ENCODE measurements at regions not wholly inside any gene's neighbourhood (a gene's known extent, or its start where the extent isn't known, plus 50 kb on each side); places are given as distances from the start of the nearest gene placed in this dataset.

- intact Hi-C loops (cut with DNase I), result no loop called here
- DNase-seq (ENCODE audit: low spot score) (no peak), ATAC-seq (no peak)
Observed at GRCh38 chr18:41237317-41237716, 717.7 kb upstream of the PIK3C3 start.

- intact Hi-C loops (cut with DNase I), result no loop called here
- DNase-seq (ENCODE audit: low spot score) (no peak), ATAC-seq (no peak)
Observed at GRCh38 chr18:41231681-41232080, 723.4 kb upstream of the PIK3C3 start.

- ATAC-seq, result no peak
- DNase-seq (ENCODE audit: low spot score), result no peak
- intact Hi-C loops (cut with DNase I), result no loop called here
Observed at GRCh38 chr18:41227993-41228392, 727.0 kb upstream of the PIK3C3 start.

GRCh38 chr18:41226911-41227310, 728.1 kb upstream of the PIK3C3 start:
- DNase-seq (ENCODE audit: low spot score) (no peak), ATAC-seq (no peak)
- intact Hi-C loops (cut with DNase I), result no loop called here

DNA sequence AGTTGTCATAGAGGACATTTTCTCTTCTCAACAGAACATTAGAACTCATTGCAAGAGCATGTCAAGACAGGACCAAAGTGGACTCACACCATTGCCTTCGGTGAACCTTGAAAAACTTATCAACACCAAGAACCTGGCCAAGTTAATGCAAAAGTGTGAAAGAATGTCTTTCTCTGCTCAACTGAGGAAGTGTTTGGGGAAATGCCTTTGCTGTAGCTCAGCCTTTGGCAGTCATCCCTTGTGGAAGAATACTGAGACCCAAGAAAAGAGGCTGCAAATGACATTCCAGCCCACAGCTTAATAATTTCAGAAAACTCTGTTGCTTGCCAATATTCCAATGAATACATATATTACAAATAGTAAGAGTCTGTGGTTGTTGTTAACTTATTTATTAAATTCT, 728.8 kb upstream of the PIK3C3 start:
- DNase-seq (ENCODE audit: low spot score) (no peak), ATAC-seq (no peak)
- intact Hi-C loops (cut with DNase I), result no loop called here

GRCh38 chr18:41216341-41217003, 738.6 kb upstream of the PIK3C3 start:
- intact Hi-C loops (cut with DNase I), result no loop called here
- DNase-seq (ENCODE audit: low spot score) (no peak), ATAC-seq (no peak)

DNA sequence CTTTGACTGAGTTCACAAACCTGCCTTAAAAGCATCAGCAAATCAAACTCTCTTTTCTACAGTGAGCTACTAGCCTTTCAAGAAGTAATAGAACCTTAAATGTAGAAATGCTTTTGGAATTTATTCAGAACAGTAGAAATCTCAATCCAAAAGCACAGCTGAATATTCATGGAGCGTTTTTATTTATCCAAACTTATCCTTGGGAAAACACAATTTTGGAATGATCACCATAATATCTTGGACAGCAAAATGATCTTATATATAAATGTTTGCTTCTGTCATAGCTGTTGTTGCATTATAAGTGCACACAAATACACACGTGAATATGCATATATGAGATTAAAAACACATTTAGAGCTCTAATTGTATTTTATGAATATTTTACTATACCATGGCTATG, 747.3 kb upstream of the PIK3C3 start:
- ATAC-seq (no peak), DNase-seq (ENCODE audit: low spot score) (no peak)
- intact Hi-C loops (cut with DNase I), result no loop called here

GRCh38 chr18:41206341-41206830, 748.6 kb upstream of the PIK3C3 start:
- DNase-seq (ENCODE audit: low spot score) (no peak), ATAC-seq (no peak)
- intact Hi-C loops (cut with DNase I), result no loop called here

- DNase-seq (ENCODE audit: low spot score) (no peak), ATAC-seq (no peak)
- intact Hi-C loops (cut with DNase I), result no loop called here
Observed at GRCh38 chr18:41199212-41199611, 755.8 kb upstream of the PIK3C3 start.

DNA sequence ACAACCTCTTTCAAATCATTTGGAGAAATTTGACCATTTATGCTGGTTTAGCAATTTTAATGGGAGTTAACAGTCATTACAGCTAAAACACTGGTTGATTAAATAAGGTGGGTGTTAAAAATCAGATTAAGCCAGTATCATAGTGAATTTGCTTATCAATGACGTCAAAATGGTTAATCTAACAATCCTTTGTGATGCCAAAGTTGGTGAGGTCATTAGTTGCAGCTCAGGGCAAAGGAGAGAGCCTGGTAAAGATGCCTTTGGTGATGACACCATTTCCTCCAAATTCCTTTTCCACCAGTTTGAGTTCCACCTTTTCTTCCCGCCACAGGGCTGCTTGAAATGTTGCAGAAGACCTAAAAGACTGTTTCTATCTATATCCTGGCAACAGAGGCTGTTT, 757.1 kb upstream of the PIK3C3 start:
- no peak for ATAC-seq
- intact Hi-C loops (cut with DNase I), result no loop called here
- DNase-seq (ENCODE audit: low spot score), result no peak

- ATAC-seq (no peak), DNase-seq (ENCODE audit: low spot score) (no peak)
- intact Hi-C loops (cut with DNase I), result no loop called here
Observed at GRCh38 chr18:41170346-41170745, 784.7 kb upstream of the PIK3C3 start.

DNA sequence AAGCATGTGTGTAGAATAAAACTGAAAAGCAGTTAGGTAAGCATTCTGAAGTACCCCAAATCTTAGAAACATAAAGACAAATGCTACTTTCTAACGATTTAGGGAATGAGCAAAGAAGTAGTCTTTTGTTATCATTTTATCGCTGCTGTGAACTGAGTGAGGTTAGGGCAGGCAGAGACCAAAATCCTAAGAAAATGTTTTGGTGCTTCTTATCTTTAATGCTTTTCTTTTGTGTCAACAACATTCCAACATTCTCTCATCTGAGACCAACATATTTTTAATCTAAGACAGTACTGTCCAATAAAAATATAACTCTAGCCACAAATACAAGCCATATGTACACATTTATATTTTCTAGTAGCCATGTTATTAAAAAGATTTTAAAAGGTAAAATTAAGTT, 789.4 kb upstream of the PIK3C3 start:
- DNase-seq (ENCODE audit: low spot score) (no peak), ATAC-seq (no peak)
- intact Hi-C loops (cut with DNase I), result no loop called here

DNA sequence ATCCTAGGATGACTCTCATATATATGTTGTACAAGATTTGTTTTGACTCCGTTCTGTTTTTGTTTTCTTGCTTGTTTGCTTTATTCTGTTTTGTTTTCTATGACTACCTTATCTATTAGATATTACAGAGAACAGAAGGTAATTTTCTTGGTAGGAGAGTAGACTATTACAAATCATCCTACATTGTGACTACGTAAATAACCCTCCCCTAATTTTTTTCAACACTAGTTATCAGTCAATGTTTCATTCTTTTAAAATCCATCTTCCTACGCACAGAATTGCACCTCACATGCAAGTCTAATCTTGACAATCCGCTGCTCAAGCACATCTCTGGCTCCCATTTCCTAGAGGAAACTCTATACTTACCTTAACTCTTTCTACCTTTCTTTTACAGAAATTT, 792.3 kb upstream of the PIK3C3 start:
- intact Hi-C loops (cut with DNase I), result no loop called here
- DNase-seq (ENCODE audit: low spot score), result no peak
- no peak for ATAC-seq

- intact Hi-C loops (cut with DNase I), result no loop called here
- no peak for ATAC-seq
- no peak for DNase-seq (ENCODE audit: low spot score)
Observed at GRCh38 chr18:41162191-41162590, 792.8 kb upstream of the PIK3C3 start.

- intact Hi-C loops (cut with DNase I), result no loop called here
- ATAC-seq, result no peak
- no peak for DNase-seq (ENCODE audit: low spot score)
Observed at GRCh38 chr18:41155910-41156851, 798.9 kb upstream of the PIK3C3 start.

GRCh38 chr18:41155025-41155424, 800.0 kb upstream of the PIK3C3 start:
- intact Hi-C loops (cut with DNase I), result no loop called here
- no peak for ATAC-seq
- DNase-seq (ENCODE audit: low spot score), result no peak

DNA sequence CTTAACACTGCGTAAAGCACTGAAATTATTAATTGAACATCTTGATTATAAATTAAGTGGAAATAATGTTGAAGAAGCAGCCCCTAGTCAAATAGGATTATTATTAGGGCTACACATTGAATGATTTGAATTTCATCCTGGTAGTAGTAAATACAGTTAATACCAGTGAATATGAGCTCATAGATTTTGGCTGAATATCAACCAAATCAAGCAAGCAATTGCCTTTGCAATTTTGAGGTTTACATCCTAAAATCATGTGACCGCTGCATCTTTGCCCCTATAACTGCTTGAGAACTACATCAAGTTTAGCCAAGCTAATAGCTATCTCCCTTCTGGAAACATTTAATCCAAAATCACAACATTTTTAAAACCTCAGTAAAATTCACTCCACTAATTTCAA, 801.2 kb upstream of the PIK3C3 start:
- intact Hi-C loops (cut with DNase I), result no loop called here
- ATAC-seq (no peak), DNase-seq (ENCODE audit: low spot score) (no peak)

DNA sequence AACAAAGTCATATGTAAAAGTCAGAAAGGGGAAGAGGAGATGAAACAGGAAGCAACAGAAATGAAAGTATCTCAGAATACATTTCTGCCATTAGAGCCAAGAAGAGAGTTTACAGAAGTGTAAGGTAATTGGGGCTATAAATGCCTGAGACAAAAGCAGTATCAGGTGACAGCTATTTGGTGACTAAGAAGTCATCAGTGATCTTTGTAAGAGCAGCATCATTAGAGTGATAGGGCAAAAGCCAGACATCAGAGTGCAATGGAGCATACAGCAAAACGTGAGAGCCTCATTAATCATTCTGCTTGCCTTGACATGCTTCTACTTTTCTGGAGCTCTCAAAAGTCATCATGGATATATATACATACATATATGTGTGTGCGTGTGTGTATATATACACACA, 804.7 kb upstream of the PIK3C3 start:
- ATAC-seq (no peak), DNase-seq (ENCODE audit: low spot score) (no peak)
- intact Hi-C loops (cut with DNase I), result no loop called here

DNA sequence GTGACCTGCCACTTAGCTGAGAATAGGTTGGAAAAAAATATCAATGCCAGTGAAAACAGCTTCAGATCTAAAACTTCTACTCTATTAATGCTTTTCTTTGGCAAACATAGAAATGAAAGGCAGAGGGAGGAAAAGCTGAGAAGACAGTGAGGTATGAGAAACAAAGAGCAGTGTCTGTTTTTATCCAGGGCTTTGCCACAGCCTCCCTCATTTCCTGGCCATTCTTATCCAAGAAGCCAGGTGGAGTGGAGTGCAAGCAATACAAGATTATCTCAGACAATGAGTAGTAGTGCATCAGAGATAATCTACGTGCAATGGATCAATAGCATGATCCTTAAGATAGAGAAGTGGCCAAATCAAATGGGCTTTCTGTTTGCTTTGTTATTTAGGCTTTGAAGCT, 808.7 kb upstream of the PIK3C3 start:
- no peak for DNase-seq (ENCODE audit: low spot score)
- intact Hi-C loops (cut with DNase I), result no loop called here
- no peak for ATAC-seq

DNA sequence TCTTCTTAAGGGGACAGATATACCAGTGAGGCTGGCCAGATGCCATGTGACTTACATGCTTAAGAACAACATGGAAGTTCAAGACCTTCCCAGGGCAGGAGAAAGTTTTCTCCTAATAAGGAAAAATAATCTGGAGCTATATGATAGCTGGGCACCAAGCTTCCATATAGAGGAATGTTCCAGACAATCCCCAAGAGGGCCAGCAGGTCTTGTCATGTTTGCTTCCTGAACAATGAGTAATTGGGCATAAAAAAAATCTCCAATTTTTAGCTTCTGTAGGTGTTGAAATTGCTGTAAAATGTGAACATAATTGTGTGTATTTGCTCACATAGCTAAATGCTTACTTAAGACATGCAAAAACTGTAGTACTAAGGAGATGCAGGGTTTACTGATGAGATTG, 809.5 kb upstream of the PIK3C3 start:
- no peak for ATAC-seq
- intact Hi-C loops (cut with DNase I), result no loop called here
- DNase-seq (ENCODE audit: low spot score), result no peak
